ENCODE measurements at regions not wholly inside any gene's neighbourhood (a gene's known extent, or its start where the extent isn't known, plus 50 kb on each side); places are given as distances from the start of the nearest gene placed in this dataset.
"Not testable (repeated sequence)": the region's sequence is repeated elsewhere in the genome, so short reads cannot be mapped to it uniquely, and the experiment has no call there.

DNA sequence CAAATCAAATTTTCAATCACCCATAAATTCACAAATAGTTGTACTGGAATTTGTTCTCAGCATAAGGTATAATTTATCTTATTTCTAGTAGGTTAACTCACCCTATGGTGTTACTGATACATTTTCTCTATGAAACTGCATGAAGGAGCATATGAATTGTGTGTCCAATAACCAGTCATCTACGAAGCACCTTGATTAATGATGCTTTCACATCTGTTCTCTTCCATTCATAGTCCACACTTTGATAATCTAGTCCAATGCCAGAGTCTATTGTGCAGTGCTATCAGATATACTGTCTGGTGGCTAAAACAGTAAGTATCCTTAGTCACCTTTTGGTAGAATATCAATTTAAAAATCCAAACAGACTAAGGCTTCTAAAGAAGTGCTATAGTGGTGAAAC, 876.0 kb downstream of the RPS29 start:
- Histone ChIP-seq H3K9me3 (no peaks in the 10 kb centered on the region), H3K36me3 (no peaks in the 10 kb centered on the region), H3K4me1 (no peaks in the 10 kb centered on the region), H3K27me3 (no peaks in the 10 kb centered on the region), H3K27ac (no peak overlapping the region), H3K4me3 (no peak overlapping the region)
- no peak for ATAC-seq
- intact Hi-C loops (cut with DNase I) = no loop called here
- no peak for DNase-seq
- TF ChIP-seq, protein P1, sequence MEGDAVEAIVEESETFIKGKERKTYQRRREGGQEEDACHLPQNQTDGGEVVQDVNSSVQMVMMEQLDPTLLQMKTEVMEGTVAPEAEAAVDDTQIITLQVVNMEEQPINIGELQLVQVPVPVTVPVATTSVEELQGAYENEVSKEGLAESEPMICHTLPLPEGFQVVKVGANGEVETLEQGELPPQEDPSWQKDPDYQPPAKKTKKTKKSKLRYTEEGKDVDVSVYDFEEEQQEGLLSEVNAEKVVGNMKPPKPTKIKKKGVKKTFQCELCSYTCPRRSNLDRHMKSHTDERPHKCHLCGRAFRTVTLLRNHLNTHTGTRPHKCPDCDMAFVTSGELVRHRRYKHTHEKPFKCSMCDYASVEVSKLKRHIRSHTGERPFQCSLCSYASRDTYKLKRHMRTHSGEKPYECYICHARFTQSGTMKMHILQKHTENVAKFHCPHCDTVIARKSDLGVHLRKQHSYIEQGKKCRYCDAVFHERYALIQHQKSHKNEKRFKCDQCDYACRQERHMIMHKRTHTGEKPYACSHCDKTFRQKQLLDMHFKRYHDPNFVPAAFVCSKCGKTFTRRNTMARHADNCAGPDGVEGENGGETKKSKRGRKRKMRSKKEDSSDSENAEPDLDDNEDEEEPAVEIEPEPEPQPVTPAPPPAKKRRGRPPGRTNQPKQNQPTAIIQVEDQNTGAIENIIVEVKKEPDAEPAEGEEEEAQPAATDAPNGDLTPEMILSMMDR (IDR thresholded peaks at IDR 0.05) = no peak

DNA sequence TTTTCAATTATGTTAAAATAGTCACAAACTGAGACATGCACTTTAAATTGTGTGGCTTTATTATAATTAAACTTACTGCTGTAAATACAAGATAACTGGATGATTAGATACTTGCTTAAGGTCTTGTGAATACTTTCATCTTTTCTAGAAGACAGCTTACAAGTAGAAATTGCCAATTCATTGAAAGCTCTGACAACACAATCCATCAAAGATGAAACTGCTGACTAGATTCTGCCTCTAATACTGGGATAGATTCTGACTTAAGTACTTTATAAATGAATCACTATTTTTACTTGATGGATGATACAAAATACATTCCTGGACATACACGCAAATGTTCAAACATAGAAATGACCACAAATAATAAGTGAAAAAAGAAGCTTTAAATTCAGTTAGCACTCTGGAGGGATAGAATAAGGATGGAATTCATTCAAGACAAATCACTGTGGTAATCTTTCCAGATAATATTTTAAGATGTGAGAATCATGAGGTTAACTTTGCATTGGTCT, 876.8 kb downstream of the RPS29 start:
- Histone ChIP-seq H3K9me3 (no peaks in the 10 kb centered on the region), H3K27ac (no peak overlapping the region), H3K4me1 (no peaks in the 10 kb centered on the region), H3K36me3 (no peaks in the 10 kb centered on the region), H3K4me3 (no peak overlapping the region), H3K27me3 (no peaks in the 10 kb centered on the region)
- TF ChIP-seq, protein P1 (IDR thresholded peaks at IDR 0.05) = no peak
- intact Hi-C loops (cut with DNase I) = no loop called here
- DNase-seq = no peak
- no peak for ATAC-seq

DNA sequence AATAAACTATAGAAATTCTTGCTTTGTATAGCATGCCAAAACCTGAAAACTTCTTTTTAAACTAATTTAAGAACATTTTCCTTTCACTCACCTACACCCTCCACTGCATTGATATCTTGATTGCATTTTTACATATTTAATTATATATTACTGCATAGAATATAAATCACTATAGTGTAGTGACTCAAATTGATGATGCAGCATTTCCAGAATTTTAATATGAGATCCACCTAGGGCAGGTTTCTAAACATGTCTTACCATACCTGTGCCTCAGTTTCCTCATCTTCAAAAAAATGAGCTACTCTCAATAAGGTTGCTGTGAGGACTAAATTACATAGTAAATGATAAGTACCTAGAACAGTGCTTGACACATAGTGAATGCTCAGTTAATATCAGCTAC, 881.5 kb downstream of the RPS29 start:
- no peak for DNase-seq
- H3K27ac ChIP-seq = no peak overlapping the region
- TF ChIP-seq, protein P1 (IDR thresholded peaks at IDR 0.05) = no peak
- H3K36me3 ChIP-seq = no peaks in the 10 kb centered on the region
- no peak for ATAC-seq
- H3K9me3 ChIP-seq = peaks cover 0 to 1% of the 10 kb centered on the region in 2 donors
- H3K4me3 ChIP-seq = no peak overlapping the region
- H3K27me3 ChIP-seq = no peaks in the 10 kb centered on the region
- no peaks in the 10 kb centered on the region for H3K4me1 ChIP-seq
- intact Hi-C loops (cut with DNase I) = no loop called here

DNA sequence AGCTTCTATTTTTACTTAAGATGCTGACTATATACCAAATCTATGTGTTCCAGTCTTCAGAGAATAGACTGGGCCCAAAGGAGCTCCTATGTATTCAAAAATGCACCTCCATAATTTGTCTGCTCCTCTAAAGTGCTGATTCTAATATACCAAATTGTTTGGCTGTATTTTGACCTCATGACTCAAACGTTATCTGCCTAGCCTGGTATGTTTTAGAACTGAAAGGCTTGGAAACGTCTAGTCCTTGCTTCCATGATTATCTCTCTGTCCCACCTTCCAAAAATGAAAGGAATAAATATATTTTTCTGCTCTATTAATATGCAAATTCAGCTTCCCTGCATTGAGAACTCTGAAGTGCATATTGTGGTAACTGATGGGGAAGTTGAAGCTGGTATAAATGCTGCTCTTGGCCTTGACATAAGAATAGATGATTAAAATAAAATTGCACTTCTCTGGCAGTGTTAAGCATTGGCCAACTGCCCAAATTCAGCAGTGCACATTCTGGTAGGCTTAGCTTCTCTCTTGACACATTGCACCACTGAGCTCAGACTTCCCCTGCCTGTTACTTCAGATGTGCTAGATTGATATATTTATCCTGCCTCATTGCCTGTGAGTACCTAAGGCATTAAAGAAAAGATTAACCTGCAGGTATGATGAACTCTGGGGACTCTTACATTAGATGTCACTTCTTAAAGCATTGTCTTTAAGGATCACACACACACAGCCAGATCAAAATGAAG, 882.3 kb downstream of the RPS29 start:
- H3K4me1 ChIP-seq = no peaks in the 10 kb centered on the region
- DNase-seq = no peak
- TF ChIP-seq, protein P1 (IDR thresholded peaks at IDR 0.05) = no peak
- H3K27ac ChIP-seq = no peak overlapping the region
- no peak for ATAC-seq
- H3K9me3 ChIP-seq = peaks cover 0 to 6% of the 10 kb centered on the region in 2 donors
- H3K4me3 ChIP-seq = no peak overlapping the region
- intact Hi-C loops (cut with DNase I) = no loop called here
- H3K36me3 ChIP-seq = no peaks in the 10 kb centered on the region
- no peaks in the 10 kb centered on the region for H3K27me3 ChIP-seq

DNA sequence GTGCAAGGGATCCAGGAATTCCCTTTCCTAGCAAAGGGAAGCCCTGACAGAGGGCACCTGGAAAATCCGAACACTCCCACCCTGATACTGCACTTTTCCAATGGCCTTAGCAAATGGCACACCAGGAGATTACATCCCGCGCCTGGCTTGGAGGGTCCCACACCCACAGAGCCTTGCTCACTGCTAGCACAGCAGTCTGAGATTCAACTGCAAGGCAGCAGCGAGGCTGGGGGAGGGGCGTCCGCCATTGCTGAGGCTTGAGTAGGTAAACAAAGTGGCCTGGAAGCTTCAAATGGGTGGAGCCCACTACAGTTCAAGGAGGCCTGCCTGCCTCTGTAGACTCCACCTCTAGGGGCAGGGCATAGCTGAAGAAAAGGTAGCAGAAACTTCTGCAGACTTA, 888.8 kb downstream of the RPS29 start:
- H3K4me1 ChIP-seq, DNase-seq: not testable (repeated sequence)

DNA sequence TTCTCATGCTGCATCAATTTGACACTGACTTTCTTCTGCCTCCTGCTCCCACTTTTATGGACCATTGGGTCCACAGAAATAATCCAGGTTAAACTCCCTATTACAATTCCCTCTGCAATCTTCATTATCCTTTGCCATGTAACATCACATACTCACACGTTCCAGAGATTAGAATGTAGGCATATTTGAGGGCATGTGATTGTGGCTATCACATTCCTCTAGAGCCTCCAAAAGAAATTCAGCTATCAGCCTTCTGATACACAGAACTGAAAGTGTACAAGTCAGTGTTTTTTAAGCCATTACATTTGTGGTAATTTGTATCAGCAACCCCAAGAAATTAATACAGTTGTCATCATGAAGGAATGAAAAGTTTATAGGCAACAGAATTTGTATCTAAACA, 892.4 kb downstream of the RPS29 start:
- TF ChIP-seq, protein P1 (IDR thresholded peaks at IDR 0.05) = no peak
- Histone ChIP-seq H3K9me3 (peaks cover 0 to 10% of the 10 kb centered on the region in 2 donors), H3K36me3 (no peaks in the 10 kb centered on the region), H3K4me1 (no peaks in the 10 kb centered on the region), H3K27me3 (no peaks in the 10 kb centered on the region), H3K27ac (no peak overlapping the region), H3K4me3 (no peak overlapping the region)
- DNase-seq = no peak
- no peak for ATAC-seq
- intact Hi-C loops (cut with DNase I) = no loop called here

More for the DNA sequence above, 888.8 kb downstream of the RPS29 start:
- H3K9me3 ChIP-seq = peaks cover 0 to 15% of the 10 kb centered on the region in 2 donors
- H3K27me3 ChIP-seq; ATAC-seq; H3K36me3 ChIP-seq; intact Hi-C loops (cut with DNase I); H3K27ac ChIP-seq; H3K4me3 ChIP-seq: not testable (repeated sequence)

Data from left lung (tissue), 4 donors.